ENCODE measurements at regions not wholly inside any gene's neighbourhood (a gene's known extent, or its start where the extent isn't known, plus 50 kb on each side); places are given as distances from the start of the nearest gene placed in this dataset.

DNA sequence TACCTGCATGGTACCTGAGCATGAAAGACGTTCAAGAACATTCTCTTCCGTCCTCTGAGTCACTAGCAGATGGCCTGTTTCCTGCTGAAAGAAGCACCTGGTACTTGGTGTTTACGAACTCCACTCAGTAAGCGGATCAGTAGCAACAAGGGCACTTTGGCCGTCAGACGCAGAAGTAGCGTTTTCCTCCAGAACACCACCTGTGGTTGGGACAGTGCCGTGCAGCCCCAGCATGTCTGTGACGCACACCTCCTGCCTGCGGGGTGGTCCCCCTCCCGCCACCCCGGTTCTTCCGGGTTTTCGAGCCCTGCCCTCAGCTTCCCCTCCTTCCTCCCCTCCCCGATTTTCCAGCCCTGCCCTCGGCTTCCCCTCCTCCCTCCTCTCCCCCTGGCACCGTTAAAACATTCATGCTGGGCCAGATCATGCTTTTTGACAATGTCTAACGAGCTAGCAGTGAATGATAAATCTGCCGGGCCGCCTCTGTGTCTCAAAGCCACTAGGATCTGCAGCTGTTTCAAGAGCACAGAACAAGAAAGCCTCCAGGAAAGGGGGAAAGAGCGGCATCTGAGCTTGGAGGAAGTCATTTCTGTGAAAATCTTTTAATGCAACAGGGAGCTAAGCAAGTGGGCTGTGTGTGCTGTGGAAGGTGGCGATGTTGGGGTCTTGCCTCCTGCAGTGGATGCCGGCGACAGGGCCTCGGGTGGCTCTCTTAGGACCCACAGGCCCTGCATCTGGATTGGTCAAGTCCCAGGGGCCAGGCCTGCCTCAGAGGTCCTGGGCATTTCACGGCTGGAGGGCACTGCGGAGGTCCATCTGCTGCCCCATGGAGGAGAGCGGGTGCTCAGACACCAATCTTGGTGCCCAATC, 207.9 kb downstream of the ERMARD start:
- DNase-seq = no peak

DNA sequence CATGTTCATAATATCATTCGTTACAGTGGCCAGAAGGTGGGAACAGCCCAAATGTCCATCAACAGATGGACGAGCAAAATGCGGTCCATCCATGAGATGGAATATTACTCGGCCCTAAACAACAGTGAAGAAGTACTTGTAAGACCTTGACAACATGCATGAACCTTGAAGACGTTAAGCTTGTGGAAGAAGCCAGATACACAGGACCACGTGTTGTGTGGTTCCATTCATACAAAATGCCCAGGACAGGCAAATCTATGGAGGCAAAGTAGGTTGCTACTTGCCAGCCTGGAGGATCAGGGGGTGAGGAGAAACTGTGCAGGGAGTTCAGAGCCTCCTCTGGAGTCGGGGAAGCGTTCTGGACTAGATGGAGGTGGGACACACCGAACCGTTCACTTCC, 207.1 kb downstream of the ERMARD start:
- no peak for DNase-seq

DNA sequence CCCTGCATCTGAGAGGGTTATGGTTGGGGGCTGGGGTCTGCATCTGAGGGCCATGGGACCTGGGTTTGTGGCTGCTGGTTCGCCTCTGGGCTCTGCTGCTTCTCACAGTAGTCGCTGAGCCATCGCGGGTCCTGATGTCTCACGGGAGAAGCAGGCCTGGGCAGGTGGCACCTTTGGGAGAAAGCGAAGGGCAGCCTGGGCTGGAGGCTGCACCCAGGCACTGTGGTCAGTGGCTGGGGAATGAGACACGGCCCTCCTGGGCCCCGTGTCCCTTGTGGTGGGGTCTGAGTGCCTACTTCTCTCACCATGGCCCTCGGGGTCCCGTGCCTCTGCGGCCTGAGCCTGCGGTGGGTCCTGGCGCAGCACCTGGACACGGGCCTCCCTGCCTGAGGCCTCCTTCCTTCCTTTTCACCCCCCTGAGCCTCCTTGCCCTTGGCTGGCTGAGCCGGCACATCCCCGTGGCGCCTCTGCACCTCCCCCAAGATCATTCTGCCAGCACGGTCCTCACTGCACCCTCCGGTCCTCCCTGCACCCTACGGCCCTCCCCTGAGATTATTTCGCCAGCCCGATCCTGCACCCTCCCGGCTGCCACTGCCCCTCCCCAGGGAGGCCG, 206.0 kb downstream of the ERMARD start:
- no peak for DNase-seq

DNA sequence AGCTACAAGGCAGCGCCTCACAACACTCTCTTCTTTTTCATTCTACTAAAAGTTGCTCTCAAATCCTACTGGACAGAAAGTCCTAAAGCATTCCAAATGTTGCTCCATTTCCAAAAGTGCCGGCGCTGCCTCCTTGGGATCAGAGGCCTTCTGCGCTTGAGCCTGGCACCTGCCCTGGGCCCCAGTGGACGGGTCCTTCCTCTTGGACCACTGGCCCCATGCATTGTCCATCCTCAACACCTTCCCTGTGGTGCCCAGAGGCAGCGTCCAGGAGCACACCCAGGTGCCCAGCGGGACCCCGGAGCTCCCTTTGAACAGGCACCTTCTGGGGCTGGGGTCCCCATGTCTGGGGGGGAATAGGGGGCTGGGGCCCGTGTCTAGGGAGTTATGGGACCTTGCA, 205.2 kb downstream of the ERMARD start:
- no peak for DNase-seq

DNA sequence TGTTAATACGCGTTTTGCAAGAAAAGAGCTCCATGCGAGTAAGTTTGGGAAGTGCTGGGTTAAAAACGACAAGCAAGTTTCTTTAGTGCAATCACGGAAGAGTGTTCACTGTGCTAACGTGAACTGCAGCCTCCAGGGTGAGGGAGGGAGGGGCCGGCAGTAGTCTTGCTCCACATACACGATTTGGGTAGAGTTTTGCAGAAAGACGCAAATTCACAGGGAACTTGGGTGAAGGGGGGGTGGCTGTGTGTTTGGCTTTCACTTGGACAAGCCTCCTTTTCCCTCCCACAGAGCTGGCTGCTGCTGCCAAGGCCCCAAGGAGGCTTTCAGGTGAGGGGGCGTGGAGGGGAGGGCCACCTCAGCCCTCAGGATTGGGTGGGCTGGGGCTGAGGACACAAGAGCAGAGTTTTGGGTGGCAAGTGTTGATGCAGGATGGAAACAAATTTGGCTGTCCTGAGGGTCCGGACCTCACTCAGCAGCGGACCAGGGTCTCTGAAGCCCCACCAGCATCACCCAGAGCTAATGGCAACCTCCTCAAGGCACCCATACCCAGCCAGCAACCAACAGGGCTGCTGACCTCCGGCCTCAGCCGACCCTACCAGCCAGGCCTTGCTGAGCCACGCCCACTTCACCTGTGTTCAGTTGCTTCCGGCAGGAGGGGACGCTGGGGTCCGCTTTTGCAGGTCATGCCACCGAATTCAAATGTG, 204.5 kb downstream of the ERMARD start:
- no peak for DNase-seq

DNA sequence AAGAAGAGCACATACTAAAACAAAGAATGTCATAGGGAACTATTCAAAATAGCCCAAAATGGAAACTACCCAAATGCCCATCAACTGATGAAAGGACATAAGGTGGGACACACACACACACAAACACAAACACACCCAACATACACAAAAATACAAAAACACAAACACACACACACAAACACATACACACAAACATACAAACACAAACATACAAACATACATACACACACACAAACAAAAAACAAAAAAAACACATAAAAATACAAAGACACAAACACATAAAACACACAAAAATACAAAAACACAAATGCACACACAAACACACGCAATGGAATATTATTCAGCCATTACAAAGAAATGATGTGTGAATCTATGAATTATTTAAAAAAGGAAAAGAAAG, 203.6 kb downstream of the ERMARD start:
- DNase-seq = no peak

DNA sequence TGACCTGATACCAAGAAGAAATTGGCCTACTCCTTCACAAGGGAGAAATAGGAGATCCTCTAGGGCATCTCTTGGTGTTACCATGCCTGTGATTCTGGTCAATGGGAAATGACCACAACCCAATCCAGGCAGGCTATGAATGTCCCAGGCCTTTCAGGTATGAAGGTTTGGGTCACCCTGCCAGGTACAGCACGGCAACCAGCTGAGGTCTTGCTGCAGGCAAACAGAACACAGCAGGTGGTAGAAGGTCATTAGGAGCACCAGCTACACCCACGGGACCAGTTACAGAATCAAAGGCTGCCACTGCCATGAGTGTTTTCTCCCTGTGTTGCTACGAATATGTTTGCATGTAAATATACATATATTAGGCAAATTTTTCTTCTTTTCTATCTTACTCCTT, 202.3 kb downstream of the ERMARD start:
- DNase-seq = no peak

DNA sequence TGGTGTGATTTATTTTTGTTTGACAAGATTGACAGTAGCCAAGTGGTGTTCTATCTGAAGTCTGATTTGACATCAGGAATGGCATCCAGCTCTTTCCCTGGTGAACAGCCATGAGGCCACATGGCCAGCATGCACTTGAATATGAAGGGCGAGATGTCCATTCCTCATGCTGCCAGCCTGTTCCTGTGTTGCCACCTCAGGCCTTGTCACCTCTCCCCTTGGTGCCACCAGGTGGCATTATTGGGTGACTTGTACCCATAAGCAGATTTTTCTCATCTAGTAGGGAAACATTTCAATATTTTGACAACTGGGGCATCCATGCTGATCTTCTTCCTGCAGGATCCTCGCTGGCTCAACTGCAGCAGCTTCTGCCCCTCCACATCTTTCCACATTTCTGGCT, 199.1 kb downstream of the ERMARD start:
- no peak for DNase-seq

DNA sequence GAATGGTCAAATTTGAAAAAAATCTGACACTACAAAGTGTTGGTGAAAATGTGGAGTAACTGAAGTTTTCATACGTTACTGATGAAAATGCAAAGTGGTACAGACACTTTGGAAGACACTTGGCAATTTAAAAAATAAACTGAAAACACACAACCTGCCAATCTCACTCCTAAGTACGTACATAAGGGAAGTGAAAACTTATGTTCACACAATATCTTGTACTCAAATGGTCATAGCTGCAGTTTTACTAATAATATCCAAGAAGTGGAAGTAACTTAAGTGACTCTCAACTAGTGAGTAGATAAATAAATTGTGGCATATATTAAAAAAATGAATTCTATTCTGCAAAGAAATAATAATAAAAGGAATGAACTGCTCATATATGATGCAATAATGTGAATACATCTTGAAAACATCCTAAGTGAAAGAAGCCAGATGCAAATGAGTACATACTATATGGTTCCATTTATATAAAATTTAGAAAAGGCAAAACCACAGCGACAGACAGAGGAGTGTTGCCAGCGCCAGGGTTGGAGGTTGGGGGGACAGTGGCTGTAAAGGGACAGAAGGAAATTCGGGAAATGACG, 198.2 kb downstream of the ERMARD start:
- DNase-seq = no peak

DNA sequence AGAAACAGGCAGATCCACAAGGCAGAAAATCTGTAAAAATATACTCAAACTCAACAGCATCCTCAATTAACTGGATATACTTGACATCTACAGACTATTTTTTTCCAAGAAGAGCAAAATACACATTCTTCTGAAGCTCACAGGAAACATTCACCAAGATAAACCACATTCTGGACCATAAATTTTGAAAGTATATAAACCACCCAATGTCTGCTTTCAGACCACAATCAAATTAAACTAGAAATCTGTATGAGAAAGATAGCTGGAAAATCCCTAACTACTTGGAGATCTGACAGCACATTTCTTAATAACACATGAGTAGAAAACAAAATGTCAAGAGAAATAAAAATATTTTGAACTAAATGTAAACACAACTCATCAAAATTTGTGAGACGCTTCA, 195.5 kb downstream of the ERMARD start:
- DNase-seq = no peak

DNA sequence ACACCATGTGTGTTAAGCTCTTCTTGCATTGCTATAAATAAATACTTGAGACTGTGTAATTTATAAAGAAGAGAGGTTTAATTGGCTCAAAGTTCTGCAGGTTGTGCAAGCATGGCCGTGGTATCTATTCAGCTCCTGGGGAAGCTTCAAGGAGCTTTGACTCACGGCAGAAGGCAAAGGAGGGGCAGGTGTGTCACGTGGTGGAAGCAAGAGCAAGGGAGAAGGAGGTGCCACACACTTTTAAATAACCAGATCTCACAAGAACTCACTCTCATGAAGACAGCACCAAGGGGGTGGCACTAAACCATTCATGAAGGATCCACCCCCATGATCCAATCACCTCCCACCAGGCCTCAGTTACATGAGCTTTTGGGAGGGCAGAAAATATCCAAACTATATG, 193.7 kb downstream of the ERMARD start:
- DNase-seq = no peak

DNA sequence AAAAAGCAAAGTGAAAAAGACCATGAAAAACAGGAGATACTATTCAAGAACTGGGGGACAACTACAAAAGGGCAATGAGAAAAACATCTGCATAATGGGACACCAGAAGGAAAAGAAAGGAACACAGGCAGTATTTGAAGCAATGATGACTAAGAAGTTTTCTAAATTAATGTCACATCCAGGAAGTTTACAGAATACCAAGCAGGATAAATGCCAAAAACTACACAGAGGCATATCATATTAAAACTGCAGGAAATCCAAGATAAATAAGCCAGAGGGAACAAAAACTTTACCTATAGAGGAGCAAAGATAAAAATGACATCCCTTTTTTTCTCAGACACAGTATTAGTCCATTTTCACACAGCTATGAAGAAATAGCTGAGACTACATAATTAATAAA, 193.0 kb downstream of the ERMARD start:
- DNase-seq = no peak

DNA sequence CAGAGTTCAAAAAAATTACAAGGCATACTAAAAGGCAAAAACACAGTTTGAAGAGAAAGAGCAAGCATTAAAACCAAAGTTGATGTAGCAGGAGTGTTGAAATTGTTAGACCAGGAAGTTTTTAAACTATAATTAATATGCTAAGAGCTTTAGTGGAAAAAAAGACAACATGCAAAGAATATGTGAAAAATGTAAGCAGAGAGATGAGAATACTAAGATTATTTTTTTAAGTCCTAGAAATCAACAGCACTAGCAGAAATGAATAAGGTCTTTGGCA, 192.6 kb downstream of the ERMARD start:
- DNase-seq = no peak

DNA sequence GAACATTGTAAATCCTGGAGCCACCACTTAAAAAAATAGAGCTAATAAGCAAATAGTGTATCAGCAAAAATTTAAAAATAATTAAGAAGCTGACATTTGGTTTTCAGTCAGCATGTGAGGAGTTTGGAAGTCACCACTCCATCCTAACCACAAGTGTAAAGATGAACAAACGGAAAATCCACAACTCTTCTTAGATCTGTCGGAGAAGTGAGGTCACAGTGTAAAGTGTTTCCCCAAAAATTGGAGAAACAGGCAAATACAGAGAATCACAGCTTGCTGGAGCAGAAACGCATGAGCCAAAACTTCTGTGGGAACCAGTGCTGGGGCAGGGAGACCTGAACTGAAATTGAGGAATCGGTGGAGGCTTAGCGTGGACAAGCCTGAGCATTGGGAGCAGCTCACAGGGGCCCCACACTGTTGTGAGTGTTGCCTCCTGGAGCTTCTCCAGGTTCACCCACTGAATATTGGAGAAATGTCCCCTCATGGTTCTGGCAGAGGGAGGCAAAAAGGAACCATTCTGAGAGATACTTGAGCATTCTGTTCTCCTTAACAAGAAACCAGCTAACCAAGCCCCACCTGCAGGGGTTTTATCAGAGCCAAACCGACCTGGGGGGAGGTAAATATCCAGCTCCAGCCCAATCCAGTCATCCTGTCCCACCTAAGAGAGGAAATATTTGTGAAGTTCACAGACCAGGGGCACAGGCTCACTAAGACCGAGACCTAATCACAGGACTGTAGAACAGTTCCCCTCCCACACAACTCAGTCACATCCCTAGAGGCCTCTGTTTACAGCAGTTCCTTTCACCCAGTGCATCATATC, 192.0 kb downstream of the ERMARD start:
- no peak for DNase-seq

DNA sequence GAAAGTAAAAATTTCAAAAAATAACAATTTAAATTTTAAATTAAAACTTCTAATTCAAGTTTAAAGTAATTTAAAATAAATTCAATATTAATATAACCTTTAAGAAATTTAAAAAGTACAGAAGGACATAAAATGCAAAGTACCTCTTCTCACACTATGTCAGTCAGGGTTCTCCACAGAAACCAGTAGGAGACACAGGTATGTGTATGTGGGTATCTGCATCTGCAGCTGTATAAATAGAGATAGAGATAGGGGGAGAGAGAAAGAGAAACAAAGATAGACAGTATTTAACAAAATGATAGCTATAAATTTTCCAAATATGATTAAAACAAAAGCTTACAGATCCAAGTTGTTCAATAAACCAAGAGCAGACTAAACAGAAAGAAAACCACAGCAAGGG, 190.8 kb downstream of the ERMARD start:
- no peak for DNase-seq

DNA sequence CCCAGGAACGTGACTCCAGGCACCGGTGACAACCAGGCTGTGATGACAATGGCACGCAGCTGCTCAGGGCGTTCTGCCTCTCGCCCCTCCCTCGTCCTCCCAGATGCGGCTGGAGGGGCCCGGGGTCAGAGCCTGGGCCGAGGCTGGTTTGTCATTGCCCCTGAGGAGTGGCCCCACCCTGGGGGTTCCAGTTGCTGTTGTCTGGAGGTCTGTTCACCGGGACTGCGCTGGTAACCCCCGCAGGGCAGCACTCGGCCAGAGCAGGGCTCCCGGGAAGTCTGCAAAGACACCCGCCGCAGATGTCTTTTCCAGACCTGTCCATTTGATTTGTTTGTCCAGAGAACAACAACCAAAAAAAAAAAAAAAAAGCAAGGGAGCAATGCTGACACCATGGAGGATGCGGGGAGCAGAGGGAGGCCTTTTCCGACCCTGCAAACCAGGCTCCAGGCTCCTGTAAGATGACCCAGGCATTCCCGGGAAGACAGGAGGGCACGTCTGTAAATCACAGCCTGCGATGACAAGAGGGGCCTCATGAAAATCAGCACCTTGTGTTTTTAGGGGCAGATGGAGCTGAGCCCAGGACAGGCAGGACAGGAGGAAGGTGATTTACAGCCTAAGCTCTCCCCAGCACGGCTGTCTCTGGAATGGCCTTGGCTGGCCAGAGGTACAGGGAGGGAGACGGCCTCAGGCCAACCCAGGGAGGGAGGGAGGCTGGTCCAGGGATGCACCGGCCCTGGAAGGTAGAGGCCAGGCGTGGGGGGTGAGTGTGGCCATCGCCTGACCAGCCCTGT, 189.3 kb downstream of the ERMARD start:
- DNase-seq = no peak

DNA sequence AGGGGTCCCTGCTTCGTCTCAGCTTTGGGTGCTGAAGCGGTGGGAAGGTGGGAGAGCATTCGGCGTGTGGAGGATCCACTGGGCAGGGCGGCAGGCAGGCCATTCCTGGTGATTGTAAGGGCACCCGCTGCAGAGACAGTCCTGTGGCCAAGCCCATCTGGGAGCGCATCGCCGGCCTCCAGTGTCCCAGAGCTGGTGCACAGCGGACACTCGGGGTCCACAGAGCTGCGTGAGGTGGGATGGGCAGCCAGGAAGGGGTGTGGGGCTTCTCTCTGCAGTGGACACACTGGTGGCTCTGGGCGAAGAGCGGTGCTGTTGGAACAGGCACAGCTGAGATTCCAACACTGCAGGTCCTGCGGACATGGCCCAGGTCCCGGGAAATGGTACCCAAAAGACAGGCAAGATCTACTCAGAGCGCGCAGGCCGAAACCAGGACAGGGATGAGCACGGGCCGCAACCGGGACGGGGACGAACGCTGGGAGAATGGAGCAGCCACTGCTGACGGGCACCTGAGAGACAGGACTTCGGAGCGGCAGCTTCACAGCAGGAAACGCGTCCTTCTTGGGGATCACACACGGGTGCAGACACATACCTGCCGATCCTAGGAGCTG, 188.2 kb downstream of the ERMARD start:
- no peak for DNase-seq

DNA sequence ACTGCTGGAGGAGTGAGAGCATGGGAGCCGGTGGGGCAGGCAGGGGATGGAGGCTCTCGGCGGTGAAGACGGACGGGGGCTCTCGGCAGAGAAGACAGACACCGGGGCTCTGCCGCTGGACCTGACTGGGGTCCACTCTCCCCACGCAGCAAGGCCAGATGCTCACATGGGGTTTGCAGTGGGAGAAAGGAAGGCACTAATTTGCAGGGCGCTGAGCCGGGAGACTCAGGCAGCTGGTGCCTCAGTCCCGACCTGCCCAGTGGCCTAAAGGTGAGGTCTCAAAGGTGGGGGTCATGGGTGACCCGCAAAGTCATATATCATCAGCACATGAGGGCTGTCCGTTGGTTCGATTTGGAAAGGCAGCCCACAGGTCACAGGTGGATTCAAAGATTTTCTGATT, 187.3 kb downstream of the ERMARD start:
- DNase-seq = no peak

DNA sequence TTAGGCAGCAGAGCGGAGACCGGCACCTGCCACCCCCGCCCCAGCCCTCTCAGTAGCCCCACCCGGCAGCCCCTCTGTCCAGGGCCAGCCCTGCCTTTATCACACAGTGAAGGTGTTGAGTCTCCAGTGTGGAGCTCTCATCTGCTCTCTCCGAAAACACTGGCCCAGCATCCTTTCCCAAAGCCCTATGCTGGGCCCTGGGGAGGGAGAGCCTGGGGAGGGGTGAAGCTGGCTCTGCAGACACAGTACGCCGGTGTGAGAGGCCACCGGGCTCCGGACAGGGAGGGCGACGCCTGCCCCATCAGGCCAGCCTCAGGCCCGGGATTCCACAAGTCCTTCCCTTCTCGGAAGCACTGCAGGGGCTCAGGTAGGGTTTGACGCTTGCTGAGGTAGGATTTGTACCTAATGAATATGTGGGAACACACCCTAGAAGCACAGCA, 186.9 kb downstream of the ERMARD start:
- DNase-seq = no peak
